Left lung (tissue), 4 donors: ENCODE measurements at regions not wholly inside any gene's neighbourhood (a gene's known extent, or its start where the extent isn't known, plus 50 kb on each side); places are given as distances from the start of the nearest gene placed in this dataset.
A peak's percentile ranks its signal among the peaks of the same experiment; 100 is the strongest.

Experiments used
- ATAC-seq: fragments of 200-7000 bp; cut with Tn5 transposase; one replicate; pipeline ENCODE4 v1.9.1; 2020; ENCODE audit warnings: moderate library complexity
- DNase-seq, 4 donors: peaks; one replicate each; pipeline ENCODE4 v3.0.0-alpha.2; 2013 to 2020
- H3K27ac ChIP-seq, 2 donors: fragments of 200-600 bp; sonication (generic) in 1 of 2; one replicate each; pipeline versions ENCODE4 v1.5.0 to v1.8.0; 2020 to 2021
- H3K27me3 ChIP-seq, 2 donors: fragments of 200-600 bp; sonication (generic) in 1 of 2; one replicate each; pipeline versions ENCODE4 v1.5.0 to v1.8.0; 2020 to 2021
- H3K36me3 ChIP-seq, 2 donors: fragments of 200-600 bp; sonication (generic) in 1 of 2; one replicate each; pipeline versions ENCODE4 v1.5.0 to v1.8.0; 2020 to 2021
- H3K4me1 ChIP-seq, 2 donors: fragments of 200-600 bp; one replicate each; pipeline ENCODE4 v1.8.0; 2021
- H3K4me3 ChIP-seq, 2 donors: fragments of 200-600 bp; sonication (generic) in 1 of 2; one replicate each; pipeline versions ENCODE4 v1.5.0 to v1.8.0; 2020 to 2021; ENCODE audit warnings: mild to moderate bottlenecking in 1 of 2
- H3K9me3 ChIP-seq, 2 donors: fragments of 200-600 bp; sonication (generic) in 1 of 2; one replicate each; pipeline versions ENCODE4 v1.5.0 to v1.8.0; 2020 to 2021
- CTCF ChIP-seq, 2 donors: fragments of 200-600 bp; sonication (generic) in 1 of 2; IDR thresholded peaks; one replicate each; pipeline versions ENCODE4 v1.5.0 to v1.8.0; 2021; ENCODE audit warnings: antibody characterized with exemption in 2 of 2
- intact Hi-C, 2 donors: fragments of 100-400 bp; cut with DNase I; formaldehyde crosslinking; loops; one replicate each; pipeline versions ENCODE4 v1.11.2 to v1.14.2; 2022
- donor health status: DM: no; HTN: yes; CAD: no.
- donor health status: DM: no; HTN: no; CAD: no.

DNA sequence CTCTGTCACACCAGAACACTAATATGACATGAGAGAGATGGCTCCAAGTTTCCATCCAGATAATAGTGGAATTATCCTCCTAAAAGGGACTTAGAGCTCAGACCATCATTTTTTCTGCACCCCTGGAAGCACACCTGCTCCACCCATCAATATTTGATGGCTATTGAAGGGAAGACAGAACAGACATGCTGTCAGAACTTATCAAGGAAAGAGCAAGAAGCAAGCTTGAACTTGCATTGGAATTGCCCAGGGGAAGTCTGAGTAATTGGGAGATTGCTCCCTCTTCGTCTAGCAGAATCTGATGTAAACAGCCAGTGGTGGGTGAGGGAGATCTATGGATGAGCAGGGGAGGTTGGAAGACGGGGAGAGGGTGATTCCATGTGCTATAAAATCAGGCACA, 874.4 kb upstream of the TENM4 start:
- H3K4me1 ChIP-seq, result no peaks in the 10 kb centered on the region
- H3K36me3 ChIP-seq, result no peaks in the 10 kb centered on the region
- H3K9me3 ChIP-seq, result no peaks in the 10 kb centered on the region
- DNase-seq (no peak), ATAC-seq (no peak)
- no peaks in the 10 kb centered on the region for H3K27me3 ChIP-seq
- no peak overlapping the region for H3K4me3 ChIP-seq
- intact Hi-C loops, result no loop called here
- H3K27ac ChIP-seq, result no peak overlapping the region
- TF ChIP-seq CTCF (IDR thresholded peaks at IDR 0.05), result no peak

- DNase-seq, result no peak
- Histone ChIP-seq H3K4me1 (no peaks in the 10 kb centered on the region), H3K36me3 (no peaks in the 10 kb centered on the region), H3K4me3 (no peak overlapping the region), H3K9me3 (peaks cover 0 to 3% of the 10 kb centered on the region in 2 donors), H3K27me3 (no peaks in the 10 kb centered on the region), H3K27ac (no peak overlapping the region)
- ATAC-seq, result no peak
- TF ChIP-seq CTCF (IDR thresholded peaks at IDR 0.05), result no peak
- intact Hi-C loops, result no loop called here
Observed at GRCh38 chr11:80309301-80309700, 868.5 kb upstream of the TENM4 start.

DNA sequence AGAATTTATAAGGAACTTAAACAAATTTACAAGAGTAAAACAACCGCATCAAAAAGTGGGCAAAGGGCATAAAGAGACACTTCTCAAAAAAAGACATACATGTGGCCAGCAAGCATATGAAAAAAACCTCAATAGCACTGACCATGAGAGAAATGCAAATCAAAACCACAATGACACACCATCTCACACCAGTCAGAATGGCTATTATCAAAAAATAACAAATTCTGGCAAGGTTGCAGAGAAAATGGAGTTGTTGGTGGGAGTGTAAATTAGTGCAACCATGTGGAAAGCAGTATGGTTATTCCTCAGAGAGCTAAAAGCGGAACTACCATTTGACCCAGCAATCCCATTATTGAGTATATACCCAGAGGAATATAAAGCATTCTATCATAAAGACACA, 866.8 kb upstream of the TENM4 start:
- Histone ChIP-seq H3K4me1 (no peaks in the 10 kb centered on the region), H3K4me3 (no peak overlapping the region), H3K36me3 (no peaks in the 10 kb centered on the region), H3K27ac (no peak overlapping the region), H3K9me3 (peaks cover 0 to 17% of the 10 kb centered on the region in 2 donors), H3K27me3 (no peaks in the 10 kb centered on the region)
- intact Hi-C loops, result no loop called here
- no peak for ATAC-seq
- DNase-seq, result no peak
- TF ChIP-seq CTCF (IDR thresholded peaks at IDR 0.05), result no peak

DNA sequence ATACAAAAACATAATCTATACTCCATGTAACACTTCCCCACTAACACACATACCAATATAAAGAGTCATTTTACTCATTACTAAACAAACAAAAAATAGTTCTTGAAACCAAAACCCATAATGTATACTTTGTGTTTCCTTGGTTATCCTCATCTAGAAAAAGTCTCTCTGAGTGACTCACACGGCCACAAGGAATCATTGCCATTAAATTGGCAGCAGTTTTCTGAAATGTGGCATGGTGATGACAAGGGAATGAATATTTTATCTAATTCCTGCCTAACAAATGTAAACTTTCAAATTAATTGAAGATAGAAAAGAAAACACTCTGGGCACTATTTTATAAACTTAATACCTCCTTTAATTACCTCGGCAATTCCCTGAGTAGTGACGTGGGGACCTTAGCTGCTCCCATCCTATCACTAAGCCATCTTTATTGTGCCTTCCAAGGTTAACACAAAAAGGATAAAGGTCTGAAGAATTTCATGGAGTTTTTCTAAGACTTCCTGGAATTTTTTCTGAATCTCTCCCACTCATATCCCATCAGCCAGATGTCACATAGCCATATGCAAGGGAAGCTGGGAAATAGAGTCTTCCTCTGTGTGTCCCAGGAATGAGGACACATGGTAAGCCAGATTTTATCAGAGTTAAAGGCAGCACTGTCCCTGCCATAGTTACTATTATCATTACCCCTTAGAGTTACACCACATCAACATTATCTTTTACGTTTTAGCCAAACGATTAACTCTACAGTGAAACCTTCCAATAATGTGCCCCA, 857.2 kb upstream of the TENM4 start:
- intact Hi-C loops, result no loop called here
- ATAC-seq, result no peak
- peak in 1 of 4 donors; percentile 4 for DNase-seq
- H3K4me3 ChIP-seq, result no peak overlapping the region
- no peak for TF ChIP-seq CTCF (IDR thresholded peaks at IDR 0.05)
- no peaks in the 10 kb centered on the region for H3K27me3 ChIP-seq
- peaks cover 0 to 3% of the 10 kb centered on the region in 2 donors for H3K9me3 ChIP-seq
- no peaks in the 10 kb centered on the region for H3K36me3 ChIP-seq
- no peaks in the 10 kb centered on the region for H3K4me1 ChIP-seq
- no peak overlapping the region for H3K27ac ChIP-seq

- Histone ChIP-seq H3K9me3 (no peaks in the 10 kb centered on the region), H3K4me1 (no peaks in the 10 kb centered on the region), H3K27ac (no peak overlapping the region), H3K4me3 (no peak overlapping the region), H3K27me3 (no peaks in the 10 kb centered on the region), H3K36me3 (no peaks in the 10 kb centered on the region)
- intact Hi-C loops, result no loop called here
- ATAC-seq (no peak), DNase-seq (no peak)
- no peak for TF ChIP-seq CTCF (IDR thresholded peaks at IDR 0.05)
Observed at GRCh38 chr11:80293293-80293692, 852.5 kb upstream of the TENM4 start.
